GM18868 (cell line): ENCODE measurements at regions not wholly inside any gene's neighbourhood (a gene's known extent, or its start where the extent isn't known, plus 50 kb on each side); places are given as distances from the start of the nearest gene placed in this dataset.
A peak's percentile ranks its signal among the peaks of the same experiment; 100 is the strongest.
"Not testable (repeated sequence)": the region's sequence is repeated elsewhere in the genome, so short reads cannot be mapped to it uniquely, and the experiment has no call there.

Experiments
- ATAC-seq: cut with Tn5 transposase; IDR thresholded peaks from one replicate; pipeline ENCODE4 v1.9.1; 2021; ENCODE audit warnings: mild to moderate bottlenecking, moderate library complexity; ENCODE audit not compliant: unreplicated experiment

DNA sequence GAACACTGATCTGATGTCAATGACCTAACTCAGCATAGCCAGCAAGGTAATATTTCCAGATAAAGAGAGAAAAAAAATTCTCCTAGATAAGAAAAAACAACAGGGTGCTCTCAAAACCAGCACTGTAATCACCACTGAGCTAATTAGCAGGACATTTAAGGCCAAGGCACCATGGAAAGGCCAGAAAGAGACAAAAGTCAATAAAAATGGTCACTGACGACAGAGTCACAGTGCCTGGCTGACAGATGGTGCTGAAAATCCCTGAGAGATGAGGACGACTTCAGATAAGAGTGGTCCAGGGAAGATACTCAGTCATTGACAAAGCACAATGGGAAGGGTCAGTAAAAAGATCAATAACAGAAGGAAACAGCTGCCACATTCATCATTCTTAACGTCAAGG lies 186.7 kb downstream of the SPATA31A6 start:
- ATAC-seq: not testable (repeated sequence)

GRCh38 chr9:42371417-42371816 lies 188.0 kb downstream of the SPATA31A6 start:
- not testable (repeated sequence) for ATAC-seq

GRCh38 chr9:42377530-42378417 lies 194.3 kb downstream of the SPATA31A6 start:
- ATAC-seq: not testable (repeated sequence)

DNA sequence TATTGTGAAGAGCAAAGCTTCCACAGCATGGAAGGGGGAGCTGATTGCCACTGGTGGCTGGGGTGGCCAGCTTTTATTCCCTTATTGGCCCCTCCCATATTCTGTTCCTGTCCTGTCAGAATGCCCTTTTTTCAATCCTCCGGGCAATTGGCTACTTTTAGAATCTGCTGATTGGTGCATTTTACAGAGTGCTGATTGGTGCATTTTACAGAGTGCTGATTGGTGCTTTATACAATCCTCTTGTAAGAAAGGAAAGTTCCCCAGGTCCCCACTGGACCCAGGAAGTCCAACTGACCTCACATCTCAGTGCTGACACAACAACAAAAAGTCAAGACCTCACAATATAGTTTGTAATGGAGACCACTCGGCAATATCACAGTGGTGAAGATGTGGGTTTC lies 195.0 kb downstream of the SPATA31A6 start:
- ATAC-seq: no peak

DNA sequence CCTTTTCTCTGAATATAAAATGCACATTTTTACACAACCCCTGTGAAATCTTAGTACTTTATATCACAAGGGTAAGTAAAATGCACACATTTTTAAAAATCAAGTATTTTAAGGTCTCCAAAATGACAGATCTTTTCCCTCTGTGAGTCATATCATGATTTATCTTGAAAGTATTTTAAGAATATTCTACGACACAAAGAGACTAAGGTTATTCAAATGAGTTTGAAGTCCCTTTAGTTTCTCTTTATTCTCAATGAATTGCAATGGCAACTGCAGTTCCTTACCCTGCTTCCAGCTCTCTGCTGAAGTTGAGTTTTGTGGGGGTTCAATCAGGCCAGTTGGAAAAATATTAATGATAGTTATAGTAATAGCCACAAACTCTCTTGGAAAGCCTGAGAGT lies 196.1 kb downstream of the SPATA31A6 start:
- not testable (repeated sequence) for ATAC-seq

DNA sequence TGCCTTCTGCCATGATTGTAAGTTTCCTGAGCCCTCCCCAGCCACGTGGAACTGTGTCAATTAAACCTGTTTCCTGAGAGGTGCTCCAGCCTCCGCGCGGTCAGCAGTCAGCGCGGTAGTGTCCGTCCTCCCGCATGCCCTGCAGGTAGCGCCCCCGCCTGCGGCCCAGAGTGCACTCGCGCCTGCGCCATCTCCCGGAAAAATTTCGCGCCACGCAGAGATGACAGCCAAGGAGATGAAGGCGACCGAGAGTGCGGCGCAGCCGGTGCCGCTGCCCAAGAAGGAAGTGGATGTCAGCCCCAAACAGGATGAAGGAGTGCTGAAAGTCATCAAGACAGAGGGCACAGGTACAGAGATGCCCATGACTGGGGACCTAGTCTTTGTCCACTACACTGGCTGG lies 201.1 kb downstream of the SPATA31A6 start:
- ATAC-seq: not testable (repeated sequence)

DNA sequence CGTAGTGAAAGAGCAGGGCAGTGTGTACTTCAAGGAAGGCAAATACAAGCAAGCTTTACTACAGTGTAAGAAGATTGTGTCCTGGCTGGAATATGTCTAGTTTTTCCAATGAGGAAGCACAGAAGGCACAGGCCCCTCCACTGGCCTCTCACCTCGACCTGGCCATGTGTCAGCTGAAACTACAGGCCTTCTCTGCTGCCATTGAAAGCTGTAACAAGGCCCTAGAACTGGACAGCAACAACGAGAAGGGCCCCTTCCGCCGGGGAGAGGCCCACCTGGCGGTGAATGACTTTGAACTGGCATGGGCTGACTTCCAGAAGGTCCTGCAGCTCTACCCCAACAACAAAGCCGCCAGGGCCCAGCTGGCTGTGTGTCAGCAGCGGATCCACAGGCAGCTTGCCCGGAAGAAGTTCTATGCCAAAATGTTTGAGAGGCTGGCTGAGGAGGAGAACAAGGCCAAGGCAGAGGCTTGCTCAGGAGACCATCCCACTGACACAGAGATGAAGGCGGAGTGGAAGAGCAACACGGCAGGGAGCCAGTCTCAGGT lies 202.2 kb downstream of the SPATA31A6 start:
- ATAC-seq: not testable (repeated sequence)

- ATAC-seq: no peak
Observed at GRCh38 chr9:42386477-42386876, 203.0 kb downstream of the SPATA31A6 start.

- ATAC-seq: no peak
Observed at GRCh38 chr9:42388146-42388690, 204.8 kb downstream of the SPATA31A6 start.

DNA sequence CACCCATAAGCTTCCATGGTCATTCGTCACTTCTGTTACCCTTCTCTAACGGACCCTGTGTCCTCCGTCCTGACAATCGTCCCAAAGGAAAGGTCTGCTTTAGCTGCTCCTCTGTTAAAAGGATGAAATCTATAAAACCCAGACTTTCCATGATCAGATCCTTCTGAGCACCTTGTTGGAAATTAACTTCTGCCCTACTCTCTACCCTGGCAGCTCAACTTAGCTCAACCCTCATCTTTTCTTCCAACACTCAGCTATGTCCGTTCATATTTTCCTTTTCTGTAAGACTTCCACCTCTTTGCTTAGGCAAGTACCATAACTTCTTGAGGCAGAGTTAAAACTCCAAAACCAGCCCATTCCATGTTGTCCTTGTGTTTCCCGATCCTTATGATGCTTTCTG lies 205.4 kb downstream of the SPATA31A6 start:
- ATAC-seq: no peak

DNA sequence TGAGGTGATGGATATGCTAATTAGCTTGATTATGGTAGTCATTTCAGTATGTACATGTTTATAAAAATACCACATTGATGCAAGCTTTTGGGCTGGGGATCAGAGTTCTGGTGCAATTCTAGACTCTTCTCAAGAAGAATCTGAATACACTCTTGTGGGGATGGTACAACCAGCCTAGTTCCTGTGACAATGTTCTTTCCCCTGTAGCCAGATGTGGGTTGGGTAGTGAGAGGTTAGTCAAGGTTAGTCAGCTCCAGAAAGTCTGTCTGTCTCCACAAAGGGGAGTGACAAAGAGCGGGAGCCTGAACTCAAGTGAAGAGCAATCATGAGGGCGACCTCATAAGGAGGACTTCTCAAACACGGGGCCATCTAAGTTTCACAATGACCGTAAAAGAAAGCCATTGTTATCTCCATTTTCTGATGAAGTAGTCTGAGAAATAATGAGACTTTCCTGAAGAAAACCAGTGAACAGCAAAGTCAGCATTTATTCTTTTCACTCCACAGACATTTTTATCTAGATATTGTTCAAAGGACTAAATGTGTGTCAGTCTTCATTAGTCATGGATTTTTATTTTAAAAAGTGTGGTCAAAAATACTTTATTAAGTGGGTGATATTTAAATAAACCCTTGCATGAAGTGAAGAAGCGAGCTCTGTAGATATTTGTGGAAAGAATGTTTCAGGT lies 209.5 kb downstream of the SPATA31A6 start:
- ATAC-seq: peak; percentile 59

GRCh38 chr9:42396318-42396717 lies 212.9 kb downstream of the SPATA31A6 start:
- ATAC-seq: no peak

- not testable (repeated sequence) for ATAC-seq
Observed at GRCh38 chr9:42397336-42397735, 213.9 kb downstream of the SPATA31A6 start.

GRCh38 chr9:42402919-42403318 lies 219.5 kb downstream of the SPATA31A6 start:
- not testable (repeated sequence) for ATAC-seq

DNA sequence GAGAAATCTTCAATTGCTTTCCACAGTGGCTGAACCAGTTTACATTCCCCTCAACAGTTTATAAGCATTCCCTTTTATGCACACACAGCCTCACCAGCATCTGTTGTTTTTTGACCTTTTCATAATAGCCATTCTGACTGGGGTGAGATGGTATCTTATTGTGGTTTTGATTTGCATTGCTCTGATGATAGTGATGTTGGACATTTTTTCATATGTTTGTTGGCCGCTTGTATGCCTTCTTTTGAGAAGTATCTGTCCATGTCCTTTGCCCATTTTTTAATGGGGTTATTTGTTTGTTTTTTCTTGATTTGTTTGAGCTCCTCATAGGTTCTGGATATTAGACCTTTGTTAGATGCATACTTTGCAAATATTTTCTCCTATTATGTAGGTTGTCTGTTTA lies 226.1 kb downstream of the SPATA31A6 start:
- not testable (repeated sequence) for ATAC-seq

- ATAC-seq: not testable (repeated sequence)
Observed at GRCh38 chr9:42412354-42412753, 228.9 kb downstream of the SPATA31A6 start.

GRCh38 chr9:42414865-42415264 lies 231.4 kb downstream of the SPATA31A6 start:
- not testable (repeated sequence) for ATAC-seq

DNA sequence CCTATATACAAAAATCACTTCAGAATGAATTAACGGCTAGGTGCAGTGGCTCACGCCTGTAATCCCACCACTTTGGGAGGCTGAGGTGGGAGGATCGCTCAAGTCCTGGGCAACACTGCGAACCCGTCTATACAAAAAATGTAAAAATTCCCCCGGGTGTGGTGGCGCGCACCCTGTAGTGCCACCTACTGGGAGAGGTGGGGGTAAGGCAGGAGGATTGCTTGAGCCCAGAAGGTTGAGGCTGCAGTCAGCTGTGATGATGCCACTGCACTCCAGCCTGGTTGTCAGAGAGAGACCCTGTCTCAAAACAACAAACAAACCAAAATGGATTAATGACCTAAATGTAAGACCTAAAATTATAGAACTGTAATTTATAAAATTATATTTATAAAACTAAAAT lies 236.2 kb downstream of the SPATA31A6 start:
- ATAC-seq: peak; percentile 50

DNA sequence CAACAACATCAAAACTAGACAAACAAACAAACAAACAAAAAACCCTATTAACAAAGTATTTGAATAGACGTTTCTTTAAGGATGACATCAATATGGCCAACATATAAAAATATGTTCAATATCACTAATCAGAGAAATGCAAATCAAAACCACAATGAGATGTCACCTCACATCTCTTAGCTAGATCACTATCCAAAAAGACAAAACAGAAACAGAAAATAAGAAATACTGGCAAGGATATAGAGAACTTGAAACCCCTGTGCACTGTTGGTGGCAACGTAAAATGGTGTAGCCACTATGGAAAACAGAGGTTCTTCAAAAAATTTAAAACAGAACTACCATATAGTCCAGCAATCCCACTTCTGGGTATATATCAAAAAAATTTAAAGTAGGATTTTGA lies 236.9 kb downstream of the SPATA31A6 start:
- ATAC-seq: not testable (repeated sequence)

DNA sequence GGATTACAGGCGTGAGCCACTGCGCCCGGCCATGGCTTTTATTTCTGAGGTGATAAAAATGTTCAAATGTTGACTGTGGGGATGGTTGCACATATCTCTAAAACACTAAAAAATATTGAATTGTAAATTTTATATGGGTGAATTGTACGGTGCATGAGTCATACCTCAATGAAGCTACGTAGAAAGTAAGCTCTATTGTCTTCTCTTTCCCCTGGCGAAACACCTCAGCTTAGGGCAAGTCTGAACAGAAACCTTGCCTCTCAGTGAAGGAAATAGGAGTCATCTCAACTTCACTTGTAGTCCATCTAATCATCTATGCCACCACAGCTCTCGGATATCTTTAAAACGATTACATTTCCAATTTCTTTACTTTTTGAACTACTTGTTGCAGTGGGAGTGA lies 238.2 kb downstream of the SPATA31A6 start:
- not testable (repeated sequence) for ATAC-seq
